HG03045 (cell line): ENCODE measurements at regions not wholly inside any gene's neighbourhood (a gene's known extent, or its start where the extent isn't known, plus 50 kb on each side); places are given as distances from the start of the nearest gene placed in this dataset.

ENCODE experiments used
- ATAC-seq: cut with Tn5 transposase; IDR thresholded peaks from one replicate; pipeline ENCODE4 v1.9.1; 2021; ENCODE audit warnings: mild to moderate bottlenecking, moderate library complexity; ENCODE audit not compliant: unreplicated experiment

- ATAC-seq, result no peak
Observed at GRCh38 chr15:94105760-94106159, 125.6 kb upstream of the MCTP2 start.

- ATAC-seq, result no peak
Observed at GRCh38 chr15:94100863-94101262, 130.5 kb upstream of the MCTP2 start.

GRCh38 chr15:94099574-94099960, 131.8 kb upstream of the MCTP2 start:
- ATAC-seq, result no peak

GRCh38 chr15:94098921-94099573, 132.3 kb upstream of the MCTP2 start:
- no peak for ATAC-seq

GRCh38 chr15:94097552-94097951, 133.8 kb upstream of the MCTP2 start:
- no peak for ATAC-seq

GRCh38 chr15:94094310-94094709, 137.1 kb upstream of the MCTP2 start:
- ATAC-seq, result no peak

- ATAC-seq, result no peak
Observed at GRCh38 chr15:94086341-94086740, 145.0 kb upstream of the MCTP2 start.

- no peak for ATAC-seq
Observed at GRCh38 chr15:94083467-94084052, 147.8 kb upstream of the MCTP2 start.

GRCh38 chr15:94081829-94082228, 149.5 kb upstream of the MCTP2 start:
- no peak for ATAC-seq

- ATAC-seq, result no peak
Observed at GRCh38 chr15:94080989-94081605, 150.3 kb upstream of the MCTP2 start.

GRCh38 chr15:94080416-94080815, 150.9 kb upstream of the MCTP2 start:
- ATAC-seq, result no peak

- ATAC-seq, result no peak
Observed at GRCh38 chr15:94079968-94080367, 151.4 kb upstream of the MCTP2 start.

- ATAC-seq, result no peak
Observed at GRCh38 chr15:94079459-94079858, 151.9 kb upstream of the MCTP2 start.

- no peak for ATAC-seq
Observed at GRCh38 chr15:94077938-94078337, 153.4 kb upstream of the MCTP2 start.

GRCh38 chr15:94075349-94075748, 156.0 kb upstream of the MCTP2 start:
- no peak for ATAC-seq

- no peak for ATAC-seq
Observed at GRCh38 chr15:94070356-94071295, 160.7 kb upstream of the MCTP2 start.

- no peak for ATAC-seq
Observed at GRCh38 chr15:94069844-94070243, 161.5 kb upstream of the MCTP2 start.

- ATAC-seq, result no peak
Observed at GRCh38 chr15:94066811-94067210, 164.6 kb upstream of the MCTP2 start.

GRCh38 chr15:94066046-94066445, 165.3 kb upstream of the MCTP2 start:
- no peak for ATAC-seq

- ATAC-seq, result no peak
Observed at GRCh38 chr15:94064676-94065313, 166.6 kb upstream of the MCTP2 start.

GRCh38 chr15:94061041-94061440, 170.3 kb upstream of the MCTP2 start:
- no peak for ATAC-seq
